ENCODE measurements at regions not wholly inside any gene's neighbourhood (a gene's known extent, or its start where the extent isn't known, plus 50 kb on each side); places are given as distances from the start of the nearest gene placed in this dataset.

DNA sequence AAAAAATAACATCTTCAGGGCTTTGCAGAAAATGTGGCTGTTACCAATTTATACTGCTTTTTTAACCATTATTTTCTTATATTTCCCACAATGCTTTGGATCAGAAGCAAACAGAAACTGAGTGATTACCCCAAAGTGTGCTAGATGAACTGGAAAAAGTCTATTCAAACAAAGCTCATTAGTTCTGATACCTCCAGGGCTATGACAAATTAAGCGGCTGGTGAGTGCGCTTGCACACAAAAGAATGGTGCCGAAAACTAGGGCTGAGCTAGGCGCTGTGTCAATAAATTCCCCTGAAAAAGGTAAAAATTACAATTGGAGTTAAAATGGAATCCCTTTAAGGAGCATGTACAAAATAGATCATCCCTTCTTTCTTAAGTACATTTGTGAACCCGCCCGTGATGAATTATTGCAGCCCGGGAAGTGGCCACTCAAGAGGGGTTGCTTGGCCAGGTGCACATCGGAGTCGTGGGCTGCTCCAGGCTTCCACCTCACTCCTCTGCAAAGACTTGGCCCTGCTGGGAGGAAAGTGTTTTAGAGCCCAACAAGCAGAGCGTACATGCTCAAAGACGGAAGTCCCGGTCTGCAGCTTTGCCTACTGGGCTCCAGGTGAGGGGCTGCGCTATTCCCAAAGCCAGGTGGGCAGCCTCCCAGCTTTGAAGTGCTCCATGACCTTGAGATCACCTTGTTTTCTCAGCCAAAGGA lies 164.0 kb upstream of the ZNF507 start:
- Histone ChIP-seq H3K27me3 (ENCODE audit: control insufficient read depth in 4 of 4, insufficient read depth in 4 of 4, low read length in 3 of 4) (no peaks in the 10 kb centered on the region), H3K9me3 (ENCODE audit: control insufficient read depth in 4 of 4, low read length in 3 of 4) (no peaks in the 10 kb centered on the region), H3K4me1 (ENCODE audit: control insufficient read depth in 4 of 4, insufficient read depth in 4 of 4, low read length in 3 of 4) (no peaks in the 10 kb centered on the region), H3K4me3 (ENCODE audit: low read depth in 1 of 3, low read length in 3 of 3) (no peak overlapping the region), H3K9ac (ENCODE audit: low read depth in 1 of 2, low read length in 2 of 2) (no peak overlapping the region), H3K27ac (ENCODE audit: low read depth in 1 of 2, low read length in 2 of 2) (no peak overlapping the region), H3K36me3 (ENCODE audit: control insufficient read depth in 4 of 4, insufficient read depth in 3 of 4, low read depth in 1 of 4, low read length in 3 of 4) (no peaks in the 10 kb centered on the region)
- TF ChIP-seq RXRA (IDR thresholded peaks at IDR 0.05): no peak
- DNase-seq (ENCODE audit: low spot score): no peak
- 82% methylated on average over 13 of the region's 13 CpGs for WGBS

DNA sequence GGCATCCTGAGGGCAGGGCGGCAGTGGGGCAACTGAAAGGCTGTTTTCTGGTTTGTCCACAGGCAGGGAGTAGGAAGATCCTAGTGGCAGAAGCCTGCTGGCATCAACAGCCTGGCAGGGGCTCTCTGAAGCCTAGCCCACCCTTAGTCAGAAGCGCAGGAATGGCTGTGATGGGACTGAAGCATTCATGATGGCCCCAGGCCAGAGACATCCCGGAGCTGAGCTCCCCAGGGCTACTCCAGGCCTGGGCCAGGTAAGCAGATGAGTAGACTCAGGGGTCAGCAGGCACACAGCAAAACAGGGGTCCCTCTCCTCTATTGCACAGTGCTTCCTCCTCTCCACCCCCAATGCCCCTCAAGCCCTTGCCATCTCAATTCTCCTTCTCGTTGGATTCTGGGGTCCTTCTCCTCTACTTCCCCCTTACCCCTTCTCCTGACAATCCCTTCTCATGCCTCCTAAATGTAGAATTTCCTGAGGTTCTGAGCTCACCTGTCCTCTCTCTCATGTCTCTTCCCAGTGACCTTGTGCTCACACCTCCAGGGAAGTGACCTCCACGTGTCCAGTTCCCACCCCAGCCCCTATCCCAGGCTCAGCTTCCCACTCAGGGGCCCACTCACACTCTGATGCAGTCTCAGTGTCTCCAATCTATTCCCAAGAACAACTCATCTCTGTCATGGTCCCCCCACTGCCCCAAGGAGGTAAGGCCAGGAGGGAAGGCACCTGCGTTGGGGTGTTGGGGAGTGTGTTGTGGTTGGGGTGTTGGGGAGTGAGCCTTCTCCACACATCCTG lies 158.7 kb upstream of the ZNF507 start:
- Histone ChIP-seq H3K4me1 (ENCODE audit: control insufficient read depth in 4 of 4, insufficient read depth in 4 of 4, low read length in 3 of 4) (no peaks in the 10 kb centered on the region), H3K27me3 (ENCODE audit: control insufficient read depth in 4 of 4, insufficient read depth in 4 of 4, low read length in 3 of 4) (no peaks in the 10 kb centered on the region), H3K4me3 (ENCODE audit: low read depth in 1 of 3, low read length in 3 of 3) (no peak overlapping the region), H3K9ac (ENCODE audit: low read depth in 1 of 2, low read length in 2 of 2) (no peak overlapping the region), H3K27ac (ENCODE audit: low read depth in 1 of 2, low read length in 2 of 2) (no peak overlapping the region), H3K36me3 (ENCODE audit: control insufficient read depth in 4 of 4, insufficient read depth in 3 of 4, low read depth in 1 of 4, low read length in 3 of 4) (no peaks in the 10 kb centered on the region), H3K9me3 (ENCODE audit: control insufficient read depth in 4 of 4, low read length in 3 of 4) (no peaks in the 10 kb centered on the region)
- 80% methylated on average over 6 of the region's 6 CpGs for WGBS
- no peak for DNase-seq (ENCODE audit: low spot score)
- TF ChIP-seq GABPA (IDR thresholded peaks at IDR 0.05 in 1 of 2, conservative IDR thresholded peaks at IDR 0.05 in 1 of 2): no peak
- TF ChIP-seq RAD21 (IDR thresholded peaks at IDR 0.05): no peak
- TF ChIP-seq RXRA (IDR thresholded peaks at IDR 0.05): no peak
- TF ChIP-seq, protein P1, sequence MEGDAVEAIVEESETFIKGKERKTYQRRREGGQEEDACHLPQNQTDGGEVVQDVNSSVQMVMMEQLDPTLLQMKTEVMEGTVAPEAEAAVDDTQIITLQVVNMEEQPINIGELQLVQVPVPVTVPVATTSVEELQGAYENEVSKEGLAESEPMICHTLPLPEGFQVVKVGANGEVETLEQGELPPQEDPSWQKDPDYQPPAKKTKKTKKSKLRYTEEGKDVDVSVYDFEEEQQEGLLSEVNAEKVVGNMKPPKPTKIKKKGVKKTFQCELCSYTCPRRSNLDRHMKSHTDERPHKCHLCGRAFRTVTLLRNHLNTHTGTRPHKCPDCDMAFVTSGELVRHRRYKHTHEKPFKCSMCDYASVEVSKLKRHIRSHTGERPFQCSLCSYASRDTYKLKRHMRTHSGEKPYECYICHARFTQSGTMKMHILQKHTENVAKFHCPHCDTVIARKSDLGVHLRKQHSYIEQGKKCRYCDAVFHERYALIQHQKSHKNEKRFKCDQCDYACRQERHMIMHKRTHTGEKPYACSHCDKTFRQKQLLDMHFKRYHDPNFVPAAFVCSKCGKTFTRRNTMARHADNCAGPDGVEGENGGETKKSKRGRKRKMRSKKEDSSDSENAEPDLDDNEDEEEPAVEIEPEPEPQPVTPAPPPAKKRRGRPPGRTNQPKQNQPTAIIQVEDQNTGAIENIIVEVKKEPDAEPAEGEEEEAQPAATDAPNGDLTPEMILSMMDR (IDR thresholded peaks at IDR 0.05; ENCODE audit: low read depth, low read length, missing input control): no peak
- TF ChIP-seq, protein P2, sequence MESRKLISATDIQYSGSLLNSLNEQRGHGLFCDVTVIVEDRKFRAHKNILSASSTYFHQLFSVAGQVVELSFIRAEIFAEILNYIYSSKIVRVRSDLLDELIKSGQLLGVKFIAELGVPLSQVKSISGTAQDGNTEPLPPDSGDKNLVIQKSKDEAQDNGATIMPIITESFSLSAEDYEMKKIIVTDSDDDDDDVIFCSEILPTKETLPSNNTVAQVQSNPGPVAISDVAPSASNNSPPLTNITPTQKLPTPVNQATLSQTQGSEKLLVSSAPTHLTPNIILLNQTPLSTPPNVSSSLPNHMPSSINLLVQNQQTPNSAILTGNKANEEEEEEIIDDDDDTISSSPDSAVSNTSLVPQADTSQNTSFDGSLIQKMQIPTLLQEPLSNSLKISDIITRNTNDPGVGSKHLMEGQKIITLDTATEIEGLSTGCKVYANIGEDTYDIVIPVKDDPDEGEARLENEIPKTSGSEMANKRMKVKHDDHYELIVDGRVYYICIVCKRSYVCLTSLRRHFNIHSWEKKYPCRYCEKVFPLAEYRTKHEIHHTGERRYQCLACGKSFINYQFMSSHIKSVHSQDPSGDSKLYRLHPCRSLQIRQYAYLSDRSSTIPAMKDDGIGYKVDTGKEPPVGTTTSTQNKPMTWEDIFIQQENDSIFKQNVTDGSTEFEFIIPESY (IDR thresholded peaks at IDR 0.05): no peak
- TF ChIP-seq HNF4A (conservative IDR thresholded peaks at IDR 0.05): no peak
- TF ChIP-seq FOXA2 (IDR thresholded peaks at IDR 0.05): no peak
- TF ChIP-seq JUND (IDR thresholded peaks at IDR 0.05): no peak
- no peak for TF ChIP-seq YY1 (IDR thresholded peaks at IDR 0.05)
- TF ChIP-seq SP1 (IDR thresholded peaks at IDR 0.05): no peak
- TF ChIP-seq NR2F2 (IDR thresholded peaks at IDR 0.05): no peak
- TF ChIP-seq, protein P3, sequence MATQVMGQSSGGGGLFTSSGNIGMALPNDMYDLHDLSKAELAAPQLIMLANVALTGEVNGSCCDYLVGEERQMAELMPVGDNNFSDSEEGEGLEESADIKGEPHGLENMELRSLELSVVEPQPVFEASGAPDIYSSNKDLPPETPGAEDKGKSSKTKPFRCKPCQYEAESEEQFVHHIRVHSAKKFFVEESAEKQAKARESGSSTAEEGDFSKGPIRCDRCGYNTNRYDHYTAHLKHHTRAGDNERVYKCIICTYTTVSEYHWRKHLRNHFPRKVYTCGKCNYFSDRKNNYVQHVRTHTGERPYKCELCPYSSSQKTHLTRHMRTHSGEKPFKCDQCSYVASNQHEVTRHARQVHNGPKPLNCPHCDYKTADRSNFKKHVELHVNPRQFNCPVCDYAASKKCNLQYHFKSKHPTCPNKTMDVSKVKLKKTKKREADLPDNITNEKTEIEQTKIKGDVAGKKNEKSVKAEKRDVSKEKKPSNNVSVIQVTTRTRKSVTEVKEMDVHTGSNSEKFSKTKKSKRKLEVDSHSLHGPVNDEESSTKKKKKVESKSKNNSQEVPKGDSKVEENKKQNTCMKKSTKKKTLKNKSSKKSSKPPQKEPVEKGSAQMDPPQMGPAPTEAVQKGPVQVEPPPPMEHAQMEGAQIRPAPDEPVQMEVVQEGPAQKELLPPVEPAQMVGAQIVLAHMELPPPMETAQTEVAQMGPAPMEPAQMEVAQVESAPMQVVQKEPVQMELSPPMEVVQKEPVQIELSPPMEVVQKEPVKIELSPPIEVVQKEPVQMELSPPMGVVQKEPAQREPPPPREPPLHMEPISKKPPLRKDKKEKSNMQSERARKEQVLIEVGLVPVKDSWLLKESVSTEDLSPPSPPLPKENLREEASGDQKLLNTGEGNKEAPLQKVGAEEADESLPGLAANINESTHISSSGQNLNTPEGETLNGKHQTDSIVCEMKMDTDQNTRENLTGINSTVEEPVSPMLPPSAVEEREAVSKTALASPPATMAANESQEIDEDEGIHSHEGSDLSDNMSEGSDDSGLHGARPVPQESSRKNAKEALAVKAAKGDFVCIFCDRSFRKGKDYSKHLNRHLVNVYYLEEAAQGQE (IDR thresholded peaks at IDR 0.05): no peak
- TF ChIP-seq EGR1 (IDR thresholded peaks at IDR 0.05; ENCODE audit: low read depth in 2 of 2): no peak
- TF ChIP-seq, protein P4, sequence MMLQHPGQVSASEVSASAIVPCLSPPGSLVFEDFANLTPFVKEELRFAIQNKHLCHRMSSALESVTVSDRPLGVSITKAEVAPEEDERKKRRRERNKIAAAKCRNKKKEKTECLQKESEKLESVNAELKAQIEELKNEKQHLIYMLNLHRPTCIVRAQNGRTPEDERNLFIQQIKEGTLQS (IDR thresholded peaks at IDR 0.05): no peak
- TF ChIP-seq HNF4G (IDR thresholded peaks at IDR 0.05): no peak
- no peak for TF ChIP-seq FOXA1 (IDR thresholded peaks at IDR 0.05)
- TF ChIP-seq, protein P5, sequence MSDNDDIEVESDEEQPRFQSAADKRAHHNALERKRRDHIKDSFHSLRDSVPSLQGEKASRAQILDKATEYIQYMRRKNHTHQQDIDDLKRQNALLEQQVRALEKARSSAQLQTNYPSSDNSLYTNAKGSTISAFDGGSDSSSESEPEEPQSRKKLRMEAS (IDR thresholded peaks at IDR 0.05): no peak
- no peak for TF ChIP-seq TAF1 (conservative IDR thresholded peaks at IDR 0.05)
